Inferior parietal cortex (tissue), 1 donor: ENCODE measurements at regions not wholly inside any gene's neighbourhood (a gene's known extent, or its start where the extent isn't known, plus 50 kb on each side); places are given as distances from the start of the nearest gene placed in this dataset.
A peak's percentile ranks its signal among the peaks of the same experiment; 100 is the strongest.
"Not testable (repeated sequence)": the region's sequence is repeated elsewhere in the genome, so short reads cannot be mapped to it uniquely, and the experiment has no call there.

Experiments
- DNase-seq: peaks from one replicate; pipeline ENCODE4 v3.0.0-alpha.2; 2016; ENCODE audit errors: extremely low spot score

GRCh38 chr18:76721207-76721996, 101.0 kb upstream of the ZNF236 start:
- DNase-seq: no peak

DNA sequence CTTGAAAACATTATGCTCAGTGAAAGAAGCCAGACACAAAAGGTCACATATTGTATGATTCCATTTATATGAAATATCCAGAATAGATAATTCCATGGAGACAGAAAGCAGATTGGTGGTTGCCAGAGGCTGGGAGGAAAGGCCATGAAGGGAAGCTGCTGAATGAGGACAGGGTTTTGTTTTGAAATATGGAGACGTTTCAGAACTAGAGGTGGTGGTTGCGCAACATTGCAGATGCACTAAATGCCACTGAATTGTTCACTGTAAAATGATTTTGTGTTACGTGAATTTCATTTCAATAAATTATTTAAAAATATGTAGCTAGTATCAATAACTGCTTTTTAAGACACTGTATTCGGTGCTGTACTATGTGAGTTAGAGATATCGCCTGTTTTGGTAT, 101.7 kb upstream of the ZNF236 start:
- no peak for DNase-seq

DNA sequence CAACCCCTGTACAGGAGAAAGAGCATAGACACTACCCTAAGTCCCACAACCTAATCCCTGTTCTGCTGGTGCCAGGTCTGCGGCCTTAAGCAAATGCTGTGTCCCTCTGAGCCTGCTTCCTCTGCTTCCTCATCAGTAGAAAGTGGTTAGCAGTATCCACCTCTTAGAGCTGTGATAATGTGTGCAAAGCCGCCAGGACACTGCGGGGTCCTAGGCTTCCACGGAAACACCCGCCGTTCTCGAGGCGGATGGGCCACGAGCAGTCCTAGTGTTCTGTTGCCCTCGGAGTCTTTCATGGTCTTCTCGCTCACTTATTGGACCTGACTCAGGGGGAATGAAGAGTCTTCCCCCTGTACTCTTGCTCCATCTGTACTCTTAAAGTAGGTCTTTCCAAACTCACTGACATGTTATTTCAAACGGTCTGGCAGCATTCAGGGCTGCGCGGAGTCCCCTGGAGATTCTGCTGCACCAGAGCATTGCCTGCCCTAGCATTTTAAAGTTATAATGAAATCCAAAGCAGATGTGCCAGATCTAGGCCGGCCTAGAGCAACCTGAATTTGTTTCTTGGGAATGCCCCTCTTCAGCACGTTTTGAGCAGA, 107.2 kb upstream of the ZNF236 start:
- DNase-seq: no peak

DNA sequence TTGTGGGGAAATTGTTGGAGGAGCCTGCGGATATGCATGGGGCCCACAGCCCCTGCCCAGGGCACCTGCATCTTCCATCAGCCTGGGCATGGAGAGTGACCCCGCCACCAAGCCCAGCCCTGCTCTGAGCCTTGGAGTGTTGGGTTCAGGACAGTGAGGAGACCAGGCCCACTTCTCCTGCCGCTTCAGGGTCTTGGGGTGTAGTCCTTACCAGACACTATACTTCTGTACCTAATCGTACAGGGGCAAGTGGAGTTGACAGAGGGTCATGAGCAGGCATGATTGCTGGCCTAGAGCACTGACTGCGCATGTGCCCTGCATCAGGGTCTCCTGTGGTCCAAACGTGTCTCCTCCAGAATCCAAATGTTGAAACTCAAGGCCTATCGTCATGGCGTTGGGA, 108.9 kb upstream of the ZNF236 start:
- no peak for DNase-seq

DNA sequence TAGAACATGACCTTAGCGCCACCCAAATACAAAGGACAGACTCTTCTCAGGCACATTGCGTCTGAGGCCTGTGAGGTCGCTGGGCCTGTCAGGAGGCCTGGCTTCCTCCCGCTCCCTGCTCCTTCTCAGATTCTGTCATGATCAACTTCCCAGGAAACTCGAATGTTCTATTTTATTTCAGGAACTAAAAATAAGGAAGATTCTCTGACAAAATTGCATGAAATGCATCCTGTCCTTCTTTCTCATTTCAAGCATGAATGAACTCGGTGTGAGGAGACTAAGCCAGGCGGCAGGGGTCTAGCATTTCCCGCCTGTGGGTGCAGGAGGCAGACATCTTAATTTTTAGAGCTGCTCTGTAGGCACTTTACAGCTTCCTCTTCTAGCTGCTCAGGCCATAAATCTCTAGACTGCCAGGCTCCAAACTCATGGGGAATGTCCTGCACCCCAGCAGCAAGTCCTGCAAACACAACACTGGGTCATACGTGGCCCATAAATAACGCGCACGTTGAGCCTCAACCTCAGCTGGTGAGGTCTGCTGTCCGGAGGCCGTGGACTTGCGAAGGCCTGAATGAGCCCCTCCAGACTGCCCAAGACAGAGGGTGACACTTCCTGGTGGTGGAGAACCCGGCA, 109.7 kb upstream of the ZNF236 start:
- no peak for DNase-seq

DNA sequence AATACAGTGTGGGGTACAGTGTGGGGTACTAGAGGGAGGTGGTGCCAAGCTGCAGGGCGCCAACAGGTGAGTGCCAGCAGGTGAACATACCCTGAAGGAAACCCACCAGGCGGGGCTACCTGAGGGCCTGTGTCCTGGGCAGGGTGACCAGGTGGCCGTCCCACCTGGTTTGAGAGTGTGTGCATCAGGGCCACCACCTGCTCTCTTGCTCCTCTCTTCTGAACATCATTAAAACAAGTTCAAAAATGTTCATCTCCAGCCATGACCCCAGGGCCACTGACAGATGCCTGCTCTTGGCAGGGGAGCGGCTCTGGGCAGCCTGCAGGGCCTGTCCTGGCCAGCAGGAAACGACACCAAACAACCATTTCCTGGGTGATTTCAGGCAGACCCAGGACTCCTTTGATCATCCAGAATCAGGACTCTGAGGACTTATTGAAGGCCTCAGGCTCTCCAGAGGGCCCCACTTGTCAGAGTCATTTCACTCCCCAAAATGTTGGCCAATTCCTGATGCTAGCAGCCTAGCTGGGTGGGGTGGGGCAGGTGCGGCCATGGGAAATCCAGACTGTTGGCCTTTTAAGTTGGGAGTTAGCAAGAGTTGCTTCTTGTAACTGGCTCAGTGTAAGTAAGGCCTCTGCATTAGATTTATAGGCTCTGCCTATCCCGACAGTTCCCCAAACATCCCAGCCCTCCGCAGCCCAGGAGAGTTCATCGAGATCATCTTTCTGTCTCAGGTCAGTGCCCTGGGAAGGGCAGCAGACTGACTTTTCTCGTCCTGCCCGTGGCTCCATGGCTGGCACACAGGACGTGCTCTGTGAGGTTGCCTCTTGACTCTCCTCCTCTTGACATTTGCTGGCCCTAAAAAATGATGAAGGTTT, 111.5 kb upstream of the ZNF236 start:
- no peak for DNase-seq

DNA sequence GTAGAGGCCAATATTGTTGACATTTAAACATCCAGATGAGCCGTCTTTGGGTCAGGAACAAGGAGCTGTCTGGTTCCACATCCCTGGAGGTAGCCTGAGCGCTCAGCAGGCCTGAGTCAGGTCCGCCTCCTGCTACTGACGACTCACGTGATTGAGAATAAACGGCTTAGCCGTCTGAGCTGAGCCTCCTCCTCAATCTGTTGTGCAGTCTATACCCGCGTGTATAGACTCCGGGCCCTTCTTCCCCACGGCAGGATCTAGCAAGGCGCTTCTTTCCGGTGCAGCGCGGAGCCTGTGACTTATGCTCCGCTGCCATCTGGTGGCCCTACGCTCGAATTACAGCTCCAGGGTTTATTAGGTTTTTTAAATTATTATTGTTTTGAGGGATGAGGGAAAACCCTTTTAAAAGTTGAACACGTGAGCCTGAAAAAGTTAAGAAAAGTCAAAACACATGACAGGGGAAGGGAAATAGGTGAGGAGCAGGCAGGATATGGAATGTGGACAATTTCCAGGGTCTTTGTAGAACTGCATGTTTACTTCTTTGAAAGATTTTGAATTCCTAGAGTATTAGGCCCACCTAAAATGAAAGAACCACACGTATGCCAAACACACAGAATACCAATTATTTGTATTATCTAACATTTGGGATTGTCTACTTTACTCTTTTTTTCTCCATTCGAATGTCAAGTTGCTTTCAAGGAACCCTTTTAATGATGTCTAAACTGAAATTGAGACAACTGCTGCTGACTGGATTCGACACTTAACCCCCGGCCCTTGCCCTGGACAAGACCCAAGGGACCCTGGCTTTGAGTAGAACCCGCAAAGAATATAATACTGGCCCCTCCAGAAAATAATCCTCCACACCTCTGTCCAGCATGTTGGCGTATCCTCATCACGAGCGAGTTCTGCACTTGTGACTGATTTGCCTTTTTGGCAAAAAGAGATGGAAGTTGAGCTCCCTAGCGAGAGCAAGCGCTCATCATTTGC, 112.4 kb upstream of the ZNF236 start:
- DNase-seq: peak; percentile 76

- no peak for DNase-seq
Measured at GRCh38 chr18:76708722-76709353, 113.5 kb upstream of the ZNF236 start.

DNA sequence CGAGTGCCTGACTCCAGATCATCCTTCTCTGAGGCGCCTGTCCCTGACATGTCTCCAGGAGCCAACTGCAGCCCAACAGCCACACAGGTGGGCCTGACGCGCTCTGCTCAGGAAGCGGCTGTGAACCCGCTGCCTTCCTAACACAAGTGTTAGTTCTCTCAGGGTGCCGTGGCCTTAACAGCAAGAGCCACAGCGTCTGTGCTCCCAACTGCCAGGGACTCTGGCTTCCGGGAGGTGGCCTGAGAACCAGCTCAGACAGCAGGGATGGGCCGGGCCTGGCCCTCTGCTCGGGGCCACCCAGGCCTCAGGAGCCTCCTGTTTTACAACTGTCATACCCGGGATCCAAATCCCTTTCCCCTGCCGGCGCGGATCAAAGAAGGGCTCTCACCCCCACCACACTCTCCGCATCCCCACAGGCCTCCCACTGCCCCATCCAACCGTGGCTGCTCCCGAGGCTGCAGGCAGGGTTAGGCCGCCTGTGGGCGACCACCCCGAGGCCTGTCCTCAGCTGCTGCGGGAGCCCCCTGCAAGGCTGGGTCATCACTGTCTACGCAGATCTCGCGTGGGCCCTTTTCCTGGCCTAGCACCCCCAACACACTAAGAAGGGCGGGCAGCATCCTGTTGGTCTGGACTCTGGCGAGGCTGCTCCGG, 114.2 kb upstream of the ZNF236 start:
- DNase-seq: no peak

- no peak for DNase-seq
Measured at GRCh38 chr18:76707534-76707933, 114.8 kb upstream of the ZNF236 start.

DNA sequence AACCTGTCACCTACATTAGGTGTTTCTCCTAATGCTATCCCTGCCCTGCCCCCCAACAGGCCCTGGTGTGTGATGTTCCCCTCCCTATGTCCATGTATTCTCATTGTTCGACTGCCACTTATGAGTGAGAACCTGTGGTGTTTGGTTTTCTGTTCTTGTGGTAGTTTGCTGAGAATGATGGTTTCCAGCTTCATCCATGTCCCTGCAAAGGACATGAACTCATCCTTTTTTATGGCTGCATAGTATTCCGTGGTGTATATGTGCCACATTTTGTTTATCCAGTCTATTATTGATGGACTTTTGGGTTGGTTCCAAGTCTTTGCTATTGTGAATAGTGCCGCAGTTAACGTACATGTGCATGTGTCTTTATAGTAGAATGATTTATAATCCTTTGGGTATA, 117.8 kb upstream of the ZNF236 start:
- DNase-seq: not testable (repeated sequence)

GRCh38 chr18:76699923-76700322, 122.4 kb upstream of the ZNF236 start:
- no peak for DNase-seq

- DNase-seq: no peak
Measured at GRCh38 chr18:76697441-76697901, 124.9 kb upstream of the ZNF236 start.

GRCh38 chr18:76691800-76692199, 130.6 kb upstream of the ZNF236 start:
- DNase-seq: no peak

GRCh38 chr18:76689646-76690264, 132.6 kb upstream of the ZNF236 start:
- peak; percentile 27 for DNase-seq

GRCh38 chr18:76688724-76689472, 133.5 kb upstream of the ZNF236 start:
- DNase-seq: no peak

DNA sequence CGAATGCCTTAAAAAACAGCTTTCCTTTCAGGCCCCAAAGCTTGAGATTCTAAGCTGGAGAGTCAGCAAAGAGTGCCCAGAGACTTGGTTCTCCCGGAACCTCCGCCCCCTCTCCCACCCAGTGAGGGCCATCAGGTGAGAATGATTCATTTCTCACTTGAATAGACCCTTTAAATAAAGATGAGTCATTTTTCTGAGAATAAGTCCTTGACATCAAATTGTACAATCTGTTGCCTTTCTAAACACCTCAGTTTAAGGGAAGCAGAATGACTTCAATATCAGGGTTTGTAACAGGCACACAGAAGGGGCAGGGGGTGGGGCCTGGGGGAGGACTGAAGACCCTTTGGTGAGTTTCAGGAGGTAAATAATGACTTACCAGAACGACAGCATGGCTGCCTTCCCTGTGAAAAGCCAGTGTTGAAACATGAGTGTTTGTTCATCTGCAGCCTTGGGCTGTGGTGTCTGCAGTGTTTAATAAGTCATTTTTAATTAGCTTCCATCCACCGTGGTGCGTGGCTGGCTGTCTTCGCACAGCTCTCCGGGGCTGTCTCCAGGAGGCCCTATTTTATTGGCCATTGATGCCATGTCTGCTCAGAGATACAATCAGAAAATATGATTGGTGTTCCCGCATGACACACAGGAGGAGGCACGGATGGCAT, 134.9 kb upstream of the ZNF236 start:
- no peak for DNase-seq

DNA sequence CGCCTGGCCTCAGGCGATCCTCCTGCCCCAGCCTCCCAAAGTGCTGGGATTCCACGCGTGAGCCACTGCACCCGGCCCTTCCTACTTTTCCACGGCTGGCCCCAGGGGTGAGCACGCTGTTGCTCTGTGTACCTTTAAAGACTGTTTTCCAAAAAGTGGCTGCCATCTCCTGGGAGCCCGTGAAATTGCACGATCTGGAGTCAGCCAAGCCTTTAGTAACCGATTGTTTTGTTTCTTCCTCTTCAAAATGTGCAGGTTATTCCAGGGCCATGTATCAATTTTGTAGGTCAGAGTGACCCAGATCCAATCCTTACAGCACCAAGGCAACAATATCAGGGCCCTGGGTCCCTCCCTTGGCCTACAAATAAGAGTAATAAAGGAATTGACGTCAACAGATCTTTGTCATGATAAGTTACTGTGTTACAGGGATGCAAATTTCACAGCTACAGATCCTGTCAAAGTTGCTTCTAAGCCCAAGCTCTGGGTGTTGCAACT, 135.6 kb upstream of the ZNF236 start:
- peak; percentile 66 for DNase-seq
